ENCODE measurements at regions not wholly inside any gene's neighbourhood (a gene's known extent, or its start where the extent isn't known, plus 50 kb on each side); places are given as distances from the start of the nearest gene placed in this dataset.
"Not testable (repeated sequence)": the region's sequence is repeated elsewhere in the genome, so short reads cannot be mapped to it uniquely, and the experiment has no call there.

GRCh38 chr3:104941785-104942184, 424.9 kb upstream of the ALCAM start:
- no peaks in the 10 kb centered on the region for H3K9me3 ChIP-seq (ENCODE audit: control insufficient read depth, insufficient read depth, low read length)
- no peak overlapping the region for H3K27ac ChIP-seq (ENCODE audit: low read depth, low read length)
- WGBS (ENCODE audit: insufficient coverage) = no CpG with 5 or more reads among the region's 1 CpG
- DNase-seq (ENCODE audit: low read depth in 4 of 6, low spot score in 6 of 6) = no peak
- H3K36me3 ChIP-seq (ENCODE audit: control insufficient read depth, insufficient read depth, low read length) = no peaks in the 10 kb centered on the region
- no peaks in the 10 kb centered on the region for H3K4me1 ChIP-seq (ENCODE audit: control insufficient read depth, insufficient read depth, low read length)
- H3K27me3 ChIP-seq (ENCODE audit: control insufficient read depth, insufficient read depth, low read length) = no peaks in the 10 kb centered on the region
- no peak overlapping the region for H3K4me3 ChIP-seq (ENCODE audit: low read depth, low read length)

GRCh38 chr3:104943974-104944373, 422.7 kb upstream of the ALCAM start:
- no peak for DNase-seq (ENCODE audit: low read depth in 4 of 6, low spot score in 6 of 6)
- Histone ChIP-seq H3K4me1 (ENCODE audit: control insufficient read depth, insufficient read depth, low read length) (no peaks in the 10 kb centered on the region), H3K27me3 (ENCODE audit: control insufficient read depth, insufficient read depth, low read length) (no peaks in the 10 kb centered on the region), H3K27ac (ENCODE audit: low read depth, low read length) (no peak overlapping the region), H3K36me3 (ENCODE audit: control insufficient read depth, insufficient read depth, low read length) (no peaks in the 10 kb centered on the region), H3K9me3 (ENCODE audit: control insufficient read depth, insufficient read depth, low read length) (no peaks in the 10 kb centered on the region), H3K4me3 (ENCODE audit: low read depth, low read length) (no peak overlapping the region)
- WGBS (ENCODE audit: insufficient coverage) = no CpG with 5 or more reads among the region's 1 CpG

- no peak for DNase-seq (ENCODE audit: low read depth in 4 of 6, low spot score in 6 of 6)
- WGBS (ENCODE audit: insufficient coverage) = no CpG with 5 or more reads among the region's 3 CpGs
- no peaks in the 10 kb centered on the region for H3K27me3 ChIP-seq (ENCODE audit: control insufficient read depth, insufficient read depth, low read length)
- H3K36me3 ChIP-seq (ENCODE audit: control insufficient read depth, insufficient read depth, low read length) = no peaks in the 10 kb centered on the region
- no peak overlapping the region for H3K27ac ChIP-seq (ENCODE audit: low read depth, low read length)
- H3K9me3 ChIP-seq (ENCODE audit: control insufficient read depth, insufficient read depth, low read length) = no peaks in the 10 kb centered on the region
- no peak overlapping the region for H3K4me3 ChIP-seq (ENCODE audit: low read depth, low read length)
- H3K4me1 ChIP-seq (ENCODE audit: control insufficient read depth, insufficient read depth, low read length) = no peaks in the 10 kb centered on the region
Observed at GRCh38 chr3:104947943-104948342, 418.8 kb upstream of the ALCAM start.

- H3K27ac ChIP-seq (ENCODE audit: low read depth, low read length); H3K27me3 ChIP-seq (ENCODE audit: control insufficient read depth, insufficient read depth, low read length); H3K36me3 ChIP-seq (ENCODE audit: control insufficient read depth, insufficient read depth, low read length); DNase-seq (ENCODE audit: low read depth in 4 of 6, low spot score in 6 of 6); H3K9me3 ChIP-seq (ENCODE audit: control insufficient read depth, insufficient read depth, low read length); H3K4me1 ChIP-seq (ENCODE audit: control insufficient read depth, insufficient read depth, low read length); H3K4me3 ChIP-seq (ENCODE audit: low read depth, low read length): not testable (repeated sequence)
- no CpG with 5 or more reads among the region's 4 CpGs for WGBS (ENCODE audit: insufficient coverage)
Observed at GRCh38 chr3:104949810-104950209, 416.9 kb upstream of the ALCAM start.

- H3K27me3 ChIP-seq (ENCODE audit: control insufficient read depth, insufficient read depth, low read length) = no peaks in the 10 kb centered on the region
- H3K36me3 ChIP-seq (ENCODE audit: control insufficient read depth, insufficient read depth, low read length) = no peaks in the 10 kb centered on the region
- H3K4me1 ChIP-seq (ENCODE audit: control insufficient read depth, insufficient read depth, low read length) = no peaks in the 10 kb centered on the region
- no peak overlapping the region for H3K4me3 ChIP-seq (ENCODE audit: low read depth, low read length)
- WGBS (ENCODE audit: insufficient coverage) = no CpG with 5 or more reads among the region's 2 CpGs
- no peak for DNase-seq (ENCODE audit: low read depth in 4 of 6, low spot score in 6 of 6)
- no peaks in the 10 kb centered on the region for H3K9me3 ChIP-seq (ENCODE audit: control insufficient read depth, insufficient read depth, low read length)
- H3K27ac ChIP-seq (ENCODE audit: low read depth, low read length) = no peak overlapping the region
Observed at GRCh38 chr3:104951426-104951825, 415.3 kb upstream of the ALCAM start.

- WGBS (ENCODE audit: insufficient coverage) = 100% methylated on average over 2 of the region's 2 CpGs
- Histone ChIP-seq H3K27ac (ENCODE audit: low read depth, low read length) (no peak overlapping the region), H3K4me3 (ENCODE audit: low read depth, low read length) (no peak overlapping the region), H3K9me3 (ENCODE audit: control insufficient read depth, insufficient read depth, low read length) (no peaks in the 10 kb centered on the region), H3K27me3 (ENCODE audit: control insufficient read depth, insufficient read depth, low read length) (no peaks in the 10 kb centered on the region), H3K4me1 (ENCODE audit: control insufficient read depth, insufficient read depth, low read length) (no peaks in the 10 kb centered on the region), H3K36me3 (ENCODE audit: control insufficient read depth, insufficient read depth, low read length) (no peaks in the 10 kb centered on the region)
- no peak for DNase-seq (ENCODE audit: low read depth in 4 of 6, low spot score in 6 of 6)
Observed at GRCh38 chr3:104952146-104952972, 414.4 kb upstream of the ALCAM start.

- no peaks in the 10 kb centered on the region for H3K9me3 ChIP-seq (ENCODE audit: control insufficient read depth, insufficient read depth, low read length)
- H3K4me3 ChIP-seq (ENCODE audit: low read depth, low read length) = no peak overlapping the region
- H3K27me3 ChIP-seq (ENCODE audit: control insufficient read depth, insufficient read depth, low read length) = no peaks in the 10 kb centered on the region
- no peak overlapping the region for H3K27ac ChIP-seq (ENCODE audit: low read depth, low read length)
- H3K4me1 ChIP-seq (ENCODE audit: control insufficient read depth, insufficient read depth, low read length) = no peaks in the 10 kb centered on the region
- 96% methylated on average over 20 of the region's 25 CpGs for WGBS (ENCODE audit: insufficient coverage)
- H3K36me3 ChIP-seq (ENCODE audit: control insufficient read depth, insufficient read depth, low read length) = no peaks in the 10 kb centered on the region
- DNase-seq (ENCODE audit: low read depth in 4 of 6, low spot score in 6 of 6) = no peak
Observed at GRCh38 chr3:104956620-104957345, 409.9 kb upstream of the ALCAM start.

- H3K4me1 ChIP-seq (ENCODE audit: control insufficient read depth, insufficient read depth, low read length) = no peaks in the 10 kb centered on the region
- no peaks in the 10 kb centered on the region for H3K9me3 ChIP-seq (ENCODE audit: control insufficient read depth, insufficient read depth, low read length)
- H3K36me3 ChIP-seq (ENCODE audit: control insufficient read depth, insufficient read depth, low read length) = no peaks in the 10 kb centered on the region
- no peak for DNase-seq (ENCODE audit: low read depth in 4 of 6, low spot score in 6 of 6)
- no peak overlapping the region for H3K27ac ChIP-seq (ENCODE audit: low read depth, low read length)
- H3K27me3 ChIP-seq (ENCODE audit: control insufficient read depth, insufficient read depth, low read length) = no peaks in the 10 kb centered on the region
- WGBS (ENCODE audit: insufficient coverage) = no CpG with 5 or more reads among the region's 2 CpGs
- no peak overlapping the region for H3K4me3 ChIP-seq (ENCODE audit: low read depth, low read length)
Observed at GRCh38 chr3:104960579-104960978, 406.1 kb upstream of the ALCAM start.

GRCh38 chr3:104961851-104962250, 404.9 kb upstream of the ALCAM start:
- Histone ChIP-seq H3K9me3 (ENCODE audit: control insufficient read depth, insufficient read depth, low read length) (no peaks in the 10 kb centered on the region), H3K27ac (ENCODE audit: low read depth, low read length) (peak overlapping the region; percentile 8), H3K27me3 (ENCODE audit: control insufficient read depth, insufficient read depth, low read length) (no peaks in the 10 kb centered on the region), H3K36me3 (ENCODE audit: control insufficient read depth, insufficient read depth, low read length) (no peaks in the 10 kb centered on the region), H3K4me3 (ENCODE audit: low read depth, low read length) (no peak overlapping the region), H3K4me1 (ENCODE audit: control insufficient read depth, insufficient read depth, low read length) (no peaks in the 10 kb centered on the region)
- no CpG with 5 or more reads among the region's 1 CpG for WGBS (ENCODE audit: insufficient coverage)
- peak; percentile 48 to 90 (median 75) for DNase-seq (ENCODE audit: low read depth in 4 of 6, low spot score in 6 of 6)

GRCh38 chr3:104974316-104974715, 392.4 kb upstream of the ALCAM start:
- no peak overlapping the region for H3K4me3 ChIP-seq (ENCODE audit: low read depth, low read length)
- H3K27ac ChIP-seq (ENCODE audit: low read depth, low read length) = no peak overlapping the region
- H3K9me3 ChIP-seq (ENCODE audit: control insufficient read depth, insufficient read depth, low read length) = peaks cover 5% of the 10 kb centered on the region
- no peak for DNase-seq (ENCODE audit: low read depth in 4 of 6, low spot score in 6 of 6)
- H3K4me1 ChIP-seq (ENCODE audit: control insufficient read depth, insufficient read depth, low read length) = no peaks in the 10 kb centered on the region
- WGBS (ENCODE audit: insufficient coverage) = no CpG with 5 or more reads among the region's 5 CpGs
- H3K36me3 ChIP-seq (ENCODE audit: control insufficient read depth, insufficient read depth, low read length) = no peaks in the 10 kb centered on the region
- no peaks in the 10 kb centered on the region for H3K27me3 ChIP-seq (ENCODE audit: control insufficient read depth, insufficient read depth, low read length)
